GM21360 (cell line): ENCODE measurements at regions not wholly inside any gene's neighbourhood (a gene's known extent, or its start where the extent isn't known, plus 50 kb on each side); places are given as distances from the start of the nearest gene placed in this dataset.

ENCODE experiments used
- ATAC-seq: cut with Tn5 transposase; IDR thresholded peaks from one replicate; pipeline ENCODE4 v1.9.1; 2021; ENCODE audit warnings: mild to moderate bottlenecking, moderate library complexity; ENCODE audit not compliant: unreplicated experiment

DNA sequence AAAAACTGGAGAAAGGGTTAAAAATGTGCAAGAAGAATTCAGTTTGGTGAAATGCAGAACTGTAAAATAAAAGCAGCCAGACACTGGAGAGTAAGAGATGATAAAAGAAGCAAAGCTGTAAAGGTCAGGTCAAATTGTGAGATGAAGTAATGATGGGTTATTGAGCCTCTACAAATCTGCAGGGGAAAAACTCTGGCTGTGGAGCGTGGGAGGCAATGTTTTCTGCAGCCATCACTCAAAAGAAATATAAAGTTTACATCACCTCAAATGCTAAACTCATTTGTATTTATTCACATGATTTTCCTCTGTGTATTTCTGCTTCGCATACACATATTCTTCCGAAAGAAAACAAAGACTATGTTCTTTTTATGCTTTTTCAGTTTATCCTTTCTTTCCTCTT is 158.8 kb upstream of the GPR149 start:
- no peak for ATAC-seq

DNA sequence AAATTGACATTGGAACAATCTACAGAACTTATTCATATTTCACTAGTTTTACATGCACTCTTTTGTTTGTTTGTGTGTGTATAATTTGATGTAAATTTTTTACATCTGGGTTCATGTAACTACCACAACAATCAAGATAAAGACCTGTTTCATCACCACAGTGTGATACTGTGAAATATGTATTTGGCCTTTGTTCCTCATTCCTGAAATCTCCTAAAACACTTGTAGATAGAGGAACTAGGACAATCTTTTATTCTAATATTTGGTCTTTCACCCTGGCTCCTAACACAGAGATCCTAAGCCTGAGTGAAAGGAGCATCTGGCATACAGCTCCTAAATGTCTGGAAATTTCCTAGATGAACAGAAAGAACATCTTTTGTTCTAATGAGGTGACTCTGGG is 155.0 kb upstream of the GPR149 start:
- no peak for ATAC-seq

DNA sequence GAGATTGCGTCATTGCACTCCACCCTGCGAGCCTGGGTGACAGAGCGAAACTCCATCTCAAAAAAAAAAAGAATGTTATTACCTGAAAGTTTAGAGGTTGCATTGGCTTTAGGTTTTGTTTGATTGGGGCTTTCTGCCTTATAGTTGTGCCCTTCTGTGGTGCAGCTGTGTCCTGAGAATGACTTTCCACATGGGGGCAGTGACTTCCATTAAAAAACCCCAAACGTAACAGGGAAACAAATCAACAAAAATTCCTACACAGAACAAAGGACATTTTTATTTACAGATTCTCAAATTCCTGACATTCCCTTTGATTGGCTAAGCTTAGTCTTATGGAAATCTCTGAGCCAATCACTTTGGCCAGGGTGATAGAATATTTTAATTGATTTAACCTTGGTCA is 154.1 kb upstream of the GPR149 start:
- no peak for ATAC-seq

DNA sequence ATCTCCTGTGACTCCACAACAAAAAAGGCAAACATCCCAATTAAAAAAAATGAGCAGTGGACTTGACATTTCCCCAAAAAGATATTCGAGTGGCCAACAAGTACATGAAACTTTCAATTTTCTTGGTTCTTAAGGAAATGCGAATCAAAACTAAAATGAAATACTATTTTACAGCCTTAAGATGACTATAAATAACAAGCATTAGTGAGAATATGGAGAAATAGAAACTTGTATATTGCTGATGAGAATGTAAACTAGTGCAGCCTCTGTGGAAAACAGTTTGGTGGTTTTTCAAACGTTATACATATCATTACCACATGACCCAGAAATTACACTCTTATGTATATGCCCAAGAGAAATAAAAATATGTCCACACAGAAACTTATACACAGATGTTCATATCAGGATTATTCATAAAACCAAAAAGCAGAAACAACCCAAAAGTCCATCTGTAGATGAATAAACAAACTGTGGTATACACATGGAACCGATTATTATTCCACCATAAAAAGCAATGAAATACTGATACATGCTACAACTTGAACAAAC is 153.2 kb upstream of the GPR149 start:
- ATAC-seq: no peak

DNA sequence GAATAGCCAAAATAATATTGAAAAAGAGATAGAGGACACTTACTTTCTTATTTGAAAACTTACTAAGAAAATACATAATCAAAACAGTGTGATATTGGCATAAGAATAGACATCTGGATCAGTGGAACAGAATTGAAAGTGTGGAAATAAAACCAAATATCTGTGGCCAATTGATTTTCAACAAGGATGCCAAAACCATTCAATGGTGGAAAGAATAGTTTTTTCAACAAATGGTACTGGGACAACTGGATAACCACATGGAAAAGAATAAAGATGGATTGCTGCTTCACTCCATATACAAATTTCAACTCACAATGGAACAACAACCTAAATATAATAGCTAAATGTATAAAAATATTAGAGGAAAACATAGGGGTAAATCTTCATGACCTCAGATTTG is 152.5 kb upstream of the GPR149 start:
- no peak for ATAC-seq

DNA sequence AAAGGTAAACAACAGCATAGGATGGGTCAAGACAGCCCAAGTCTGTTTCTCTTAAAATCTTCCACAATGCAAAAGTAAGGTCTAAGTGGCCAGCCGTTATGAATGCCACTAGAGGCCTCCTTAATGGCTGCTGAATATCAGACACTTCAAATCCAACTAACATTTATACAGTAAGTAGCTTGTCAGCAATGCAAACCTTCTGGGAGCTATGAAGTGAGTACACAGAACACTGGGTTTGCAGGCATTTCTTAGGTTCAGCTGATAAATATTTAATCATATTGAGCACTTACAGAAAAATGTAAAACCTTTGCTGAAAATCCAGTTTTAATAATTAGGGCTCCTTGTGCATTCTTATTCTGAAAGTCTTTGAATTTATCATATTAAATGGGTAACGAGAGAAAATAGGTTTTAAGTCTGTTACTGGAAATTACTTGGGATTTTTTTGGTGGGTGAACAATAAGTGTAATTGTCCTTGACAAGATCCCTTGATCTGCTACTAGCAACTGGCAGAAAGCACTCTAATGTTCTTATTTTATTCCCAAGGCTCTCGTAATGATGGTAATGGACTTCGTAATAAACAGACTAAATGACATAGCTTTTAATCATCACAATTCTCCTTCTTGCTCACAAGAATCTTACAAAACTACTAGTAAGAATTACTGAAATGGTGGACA is 141.7 kb upstream of the GPR149 start:
- ATAC-seq: no peak

DNA sequence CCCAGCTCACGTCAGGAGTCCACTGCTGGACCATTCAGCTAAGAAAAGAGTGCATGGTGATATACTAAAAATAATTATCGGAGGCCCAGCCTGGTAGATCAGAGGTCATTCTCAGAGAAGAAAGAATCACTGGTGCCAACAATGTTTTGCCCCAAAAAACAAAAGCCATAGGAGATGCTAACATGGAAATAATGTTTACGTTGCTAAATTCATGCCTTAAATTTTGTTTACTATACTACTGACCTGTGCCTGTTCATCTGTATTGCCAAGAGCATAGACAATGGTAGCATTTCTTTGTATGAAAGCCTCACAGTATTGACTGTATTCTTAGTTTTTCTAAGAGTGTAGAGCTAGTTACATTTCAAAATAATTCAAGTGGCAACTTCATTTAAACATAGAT is 138.1 kb upstream of the GPR149 start:
- ATAC-seq: no peak

DNA sequence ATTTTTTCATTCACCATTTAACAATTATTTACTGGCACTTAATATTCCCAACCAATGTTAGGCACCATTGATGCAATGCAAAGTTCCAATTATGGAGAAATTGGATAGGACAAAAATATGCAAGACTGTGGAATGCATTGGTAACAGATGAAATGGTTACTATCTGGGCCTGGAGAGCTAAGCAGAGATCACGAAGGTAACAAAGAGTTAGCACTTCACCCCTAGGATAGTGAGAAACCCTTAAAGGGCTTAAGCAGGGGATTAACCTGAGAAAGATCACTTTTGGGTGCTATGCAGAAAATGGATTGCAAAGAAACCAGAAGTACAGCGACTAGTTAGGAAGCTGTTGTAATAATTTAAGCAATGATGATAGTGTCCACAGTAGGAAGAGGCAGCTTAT is 129.6 kb upstream of the GPR149 start:
- ATAC-seq: no peak

DNA sequence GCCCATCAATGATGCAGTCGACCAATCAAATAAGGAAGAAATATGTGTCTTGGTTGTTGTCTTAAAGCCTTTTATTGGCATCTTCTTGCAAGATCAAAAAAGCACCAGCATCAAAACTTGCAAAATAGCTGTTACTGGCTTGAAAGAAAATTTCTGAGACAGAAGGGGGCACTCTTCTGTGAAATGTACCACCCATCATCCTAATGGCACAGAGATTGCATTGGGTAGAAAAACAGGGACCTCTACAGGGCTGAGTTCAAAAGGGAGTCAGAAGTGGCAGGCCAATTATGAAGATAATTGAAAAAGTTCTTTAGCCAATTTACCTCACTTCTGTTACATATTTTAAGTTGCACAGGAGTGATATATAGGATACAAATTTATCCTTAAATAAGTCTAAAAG is 122.3 kb upstream of the GPR149 start:
- ATAC-seq: no peak

DNA sequence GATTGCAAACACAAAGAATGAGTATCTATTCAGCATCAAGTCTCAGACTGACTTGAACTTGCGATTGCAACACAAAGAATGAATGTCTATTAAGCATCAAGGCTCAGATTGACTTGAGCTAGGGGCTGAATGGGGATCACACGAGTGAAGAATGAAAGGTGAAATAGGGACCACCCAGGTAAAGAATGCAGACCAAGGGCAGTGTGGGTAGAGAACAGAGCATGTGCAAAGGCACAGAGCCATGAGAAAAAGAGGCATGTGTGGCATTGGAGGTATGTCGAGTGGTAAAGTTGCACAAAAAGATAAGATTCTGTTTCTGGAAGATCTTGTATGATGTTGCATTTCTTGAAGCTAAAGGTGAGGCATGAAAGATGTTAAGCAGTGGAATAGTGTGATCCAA is 119.4 kb upstream of the GPR149 start:
- no peak for ATAC-seq

DNA sequence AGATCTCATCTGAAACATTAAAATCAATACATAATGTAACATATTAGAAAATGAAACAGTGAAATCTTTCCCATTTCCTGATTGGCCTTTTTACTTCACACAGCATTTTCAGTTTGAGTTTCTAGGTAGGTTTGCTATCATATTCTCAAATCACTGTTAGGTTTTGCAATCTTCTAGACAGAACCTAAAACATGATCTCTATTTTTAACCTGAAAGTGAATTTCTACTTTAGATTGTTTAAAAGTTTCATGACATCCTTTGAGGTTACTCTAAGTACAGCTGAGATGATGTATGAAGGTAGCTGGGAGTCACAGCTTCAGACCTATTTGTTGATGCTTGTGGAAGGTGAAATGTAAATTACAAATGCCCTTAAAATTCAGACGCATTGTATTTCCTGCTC is 118.4 kb upstream of the GPR149 start:
- peak; percentile 58 for ATAC-seq

DNA sequence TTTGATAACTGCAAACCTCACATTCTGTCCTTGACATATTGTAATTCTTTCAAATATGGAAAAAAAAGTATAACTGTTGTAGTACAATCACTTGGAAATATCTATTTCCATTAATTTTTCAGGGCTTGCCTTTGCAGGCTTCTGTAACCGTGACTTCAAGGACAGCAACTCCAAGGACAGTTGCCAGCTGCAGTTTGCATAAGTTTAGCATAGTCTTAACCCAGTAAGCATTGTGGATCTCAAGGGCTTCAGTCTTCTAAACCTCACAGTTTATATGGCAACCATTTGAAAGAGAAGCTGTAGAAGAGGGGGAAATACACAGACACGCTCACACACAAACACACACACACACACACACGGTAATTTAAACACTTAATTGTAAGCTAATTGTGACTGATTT is 112.8 kb upstream of the GPR149 start:
- ATAC-seq: no peak

DNA sequence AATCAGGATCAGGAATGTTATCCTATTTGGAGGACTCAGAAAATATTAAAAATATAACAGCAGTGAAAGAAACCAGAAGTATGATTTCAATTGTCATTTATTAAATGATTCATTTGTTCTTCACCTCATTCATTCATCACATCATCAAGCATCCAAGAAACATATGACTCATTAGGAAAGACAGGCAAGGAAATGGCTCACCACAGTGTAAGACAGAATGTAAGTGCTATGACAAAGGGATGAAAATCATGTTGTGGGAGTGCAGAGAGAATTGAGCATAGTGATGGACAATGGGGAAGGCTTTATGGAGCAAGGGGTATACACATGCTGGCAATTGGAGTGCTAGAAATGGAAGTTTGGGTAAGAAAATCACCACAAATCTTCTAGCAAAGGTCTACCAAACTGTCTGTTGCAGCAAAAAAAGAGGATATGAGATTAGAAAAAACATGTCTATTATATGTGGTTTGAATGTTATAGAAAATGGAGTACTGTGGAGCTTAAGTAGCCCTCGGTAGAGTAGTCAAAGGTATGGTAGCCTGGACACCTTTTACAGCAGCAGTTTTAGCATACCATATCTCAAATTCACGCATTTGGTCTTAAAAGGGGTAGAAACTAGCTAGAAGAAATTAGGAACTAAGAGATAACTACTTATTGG is 111.1 kb upstream of the GPR149 start:
- ATAC-seq: no peak

DNA sequence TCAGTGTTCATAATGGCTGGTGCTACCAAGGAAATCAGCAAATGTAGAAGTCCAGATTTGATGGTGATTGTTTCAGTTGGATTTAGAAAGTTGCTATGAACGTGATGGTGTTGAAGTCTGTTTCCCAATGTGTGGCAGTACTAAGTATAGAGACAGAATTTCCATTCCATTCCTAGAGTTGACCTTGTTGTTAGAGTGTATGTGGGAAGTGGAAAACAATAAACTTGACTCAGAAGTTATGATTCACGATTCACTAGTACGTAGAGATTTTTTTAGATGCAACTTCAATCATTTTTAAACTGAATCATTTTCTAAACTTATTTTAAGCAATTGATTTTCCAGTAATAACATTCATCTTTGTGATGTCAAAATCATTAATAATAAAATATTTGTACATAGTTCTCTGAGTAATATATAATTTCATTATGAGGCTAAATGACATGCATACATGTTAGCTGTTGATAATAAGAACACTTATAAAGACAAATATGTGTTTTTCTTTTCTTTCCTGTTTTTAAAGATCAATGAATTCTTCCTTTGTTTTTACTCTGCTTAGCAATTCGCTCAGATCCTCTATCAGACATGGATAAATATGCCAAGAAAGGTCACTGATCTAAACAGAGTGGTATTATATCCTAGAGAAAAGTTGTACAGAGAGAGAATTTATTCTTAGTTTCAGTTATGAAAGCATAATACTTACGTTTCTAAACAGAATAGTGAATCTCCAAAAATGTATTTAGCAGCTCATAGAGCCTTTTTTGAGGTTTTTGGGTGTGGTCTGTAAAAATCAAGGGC is 108.8 kb upstream of the GPR149 start:
- ATAC-seq: no peak

DNA sequence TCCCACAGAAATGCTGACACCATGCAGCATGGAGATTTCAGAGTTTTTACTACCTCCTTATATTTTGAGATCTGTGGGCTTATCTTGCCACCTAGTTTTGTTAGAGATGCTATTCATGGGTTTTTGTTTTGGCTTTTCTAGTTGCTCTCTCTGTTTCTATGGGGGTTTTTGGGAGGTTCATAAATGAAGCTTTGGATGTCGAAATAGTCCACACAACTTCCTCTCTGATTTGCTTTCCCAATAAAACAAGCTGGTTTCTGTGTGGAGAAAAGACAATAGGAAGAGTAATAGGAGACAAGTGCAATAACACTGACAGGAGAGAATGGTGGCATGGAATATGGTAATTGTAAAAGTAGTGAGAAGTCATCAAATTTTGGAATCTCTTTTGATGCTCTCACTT is 106.8 kb upstream of the GPR149 start:
- no peak for ATAC-seq

DNA sequence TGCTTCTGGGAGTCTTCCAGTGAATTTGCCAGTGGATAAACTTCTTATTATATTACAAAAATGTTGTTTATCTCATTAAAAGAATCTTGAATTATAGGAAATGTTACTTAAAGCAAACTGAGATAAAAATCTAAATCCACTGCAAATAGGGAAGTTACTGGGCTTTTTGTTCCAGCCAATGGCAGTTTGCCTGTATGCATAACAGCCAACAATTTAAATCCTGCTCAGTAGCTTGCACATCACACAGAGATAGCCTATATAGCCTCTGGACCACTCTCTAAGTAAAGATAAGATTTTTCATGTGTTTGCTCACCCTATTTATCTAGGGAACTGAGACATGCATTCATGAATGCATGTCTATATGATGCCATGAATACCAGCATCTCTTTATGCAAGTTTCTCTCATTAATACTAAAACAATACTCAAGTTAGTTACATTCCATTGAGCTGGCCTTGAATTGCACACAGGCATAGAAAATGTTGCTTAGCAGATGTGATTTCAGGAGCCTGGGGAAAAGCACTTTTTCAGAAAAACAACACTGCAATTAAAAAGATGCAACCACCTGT is 92.1 kb upstream of the GPR149 start:
- ATAC-seq: no peak

DNA sequence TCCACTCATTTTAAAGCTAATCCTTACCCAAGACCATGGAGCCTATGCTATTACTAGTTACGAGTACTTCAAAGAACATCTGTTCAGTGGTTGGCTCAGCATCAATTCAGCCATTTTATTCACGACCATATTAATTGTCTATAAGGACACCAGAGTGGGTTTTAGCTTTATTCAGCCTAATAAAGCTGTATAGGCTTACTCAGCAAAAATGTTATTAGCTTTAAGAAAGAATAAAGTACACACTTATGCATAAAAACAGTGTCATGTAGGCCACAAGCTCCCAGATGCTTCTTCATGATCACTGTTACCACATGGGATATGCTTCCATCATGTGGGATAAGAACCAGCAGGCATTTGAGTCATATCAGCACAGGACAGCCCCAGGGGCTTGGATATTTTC is 87.4 kb upstream of the GPR149 start:
- no peak for ATAC-seq

DNA sequence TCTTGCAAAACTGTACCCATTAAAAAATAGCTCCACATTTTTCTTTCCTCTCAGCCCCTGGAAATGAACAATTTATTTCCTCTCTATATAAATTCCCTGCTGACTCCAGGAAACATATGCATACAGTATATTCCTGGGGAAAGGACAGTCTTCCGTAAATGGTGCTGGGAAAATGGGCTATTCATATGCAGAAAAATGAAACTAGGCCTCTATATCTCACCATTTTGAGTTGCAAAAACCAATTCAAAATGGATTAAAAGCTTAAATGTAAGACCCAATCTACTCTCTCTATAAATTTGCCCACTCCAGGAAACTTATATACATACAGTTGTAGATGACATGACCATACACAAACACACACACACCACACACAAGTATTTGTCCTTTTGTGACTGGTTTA is 85.9 kb upstream of the GPR149 start:
- no peak for ATAC-seq

DNA sequence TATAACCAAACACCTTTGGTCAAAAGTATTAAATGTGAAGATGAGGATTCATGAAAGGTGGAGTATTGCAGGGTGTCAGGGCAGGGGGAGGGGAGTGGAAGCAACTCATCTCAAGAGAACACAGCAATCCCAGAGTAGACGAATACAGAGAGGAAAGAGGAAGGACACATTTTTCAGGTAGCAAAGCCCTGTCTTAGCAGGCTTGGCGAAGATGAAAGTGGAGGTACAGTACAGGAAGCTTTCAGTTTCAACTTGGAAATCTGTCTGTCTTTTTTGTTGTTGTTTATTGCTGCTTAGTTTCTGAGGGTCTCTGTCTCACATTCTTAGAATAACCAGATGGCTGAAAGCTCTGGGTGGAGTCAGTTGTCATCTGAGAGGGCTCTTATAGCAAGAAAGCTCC is 80.8 kb upstream of the GPR149 start:
- no peak for ATAC-seq

DNA sequence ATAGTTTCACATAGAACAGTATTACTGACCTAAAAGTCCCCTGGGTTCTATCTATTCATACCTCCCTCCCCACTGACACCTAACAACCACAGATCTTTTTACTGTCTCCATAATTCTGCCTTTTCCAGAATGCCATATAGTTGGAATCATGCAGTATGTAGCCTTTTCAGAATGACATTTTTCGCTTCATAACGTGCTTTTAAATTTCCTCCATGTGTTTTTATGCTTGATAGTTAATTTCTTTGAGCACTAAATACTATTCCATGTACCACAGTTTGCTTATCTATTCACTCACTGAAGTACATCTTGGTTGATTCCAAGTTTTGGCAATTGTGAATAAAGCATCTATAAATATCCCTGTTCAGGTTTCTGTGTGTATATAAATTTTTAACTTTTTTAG is 77.7 kb upstream of the GPR149 start:
- ATAC-seq: no peak

DNA sequence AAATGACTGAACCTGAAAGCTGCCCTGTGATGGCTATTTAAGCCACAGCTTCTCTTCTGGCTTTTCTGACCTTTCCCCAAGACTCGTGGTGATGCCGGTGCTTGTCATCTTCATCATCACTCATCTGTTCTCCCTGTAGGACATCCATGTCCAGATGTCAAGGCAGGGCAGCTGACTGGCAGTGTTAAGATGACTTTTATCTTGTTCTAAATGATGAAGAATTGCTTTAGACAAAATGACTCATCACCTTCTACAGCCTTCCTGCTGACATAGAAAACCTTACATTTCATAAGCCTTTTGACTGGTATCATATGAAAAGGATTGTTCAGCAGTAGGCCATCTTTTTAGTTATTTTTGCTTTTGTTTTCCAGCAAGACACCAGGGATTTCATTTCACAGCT is 67.0 kb upstream of the GPR149 start:
- ATAC-seq: no peak

DNA sequence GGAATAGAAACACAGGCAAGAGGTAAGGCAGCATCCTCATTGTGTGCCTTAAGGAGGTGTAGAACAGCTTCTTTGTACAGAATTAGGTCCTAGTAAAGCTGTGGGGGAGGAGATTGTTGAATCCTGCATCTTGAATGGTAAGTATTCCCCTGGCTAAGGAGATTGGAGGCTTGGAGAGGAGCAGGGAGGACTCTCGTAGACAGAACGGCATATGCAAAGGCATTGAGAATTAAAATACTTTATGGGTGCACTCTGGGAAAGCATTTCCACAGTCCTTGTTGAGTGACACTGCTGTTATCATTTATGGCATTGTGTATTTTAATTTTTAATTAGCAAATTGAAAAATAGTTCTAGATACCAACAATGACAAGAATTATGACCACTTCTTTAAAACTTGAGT is 66.5 kb upstream of the GPR149 start:
- ATAC-seq: no peak
